Mesodermal cell (in vitro differentiated cells): ENCODE measurements at regions not wholly inside any gene's neighbourhood (a gene's known extent, or its start where the extent isn't known, plus 50 kb on each side); places are given as distances from the start of the nearest gene placed in this dataset.
"Not testable (repeated sequence)": the region's sequence is repeated elsewhere in the genome, so short reads cannot be mapped to it uniquely, and the experiment has no call there.

ENCODE experiments used
- H3K27ac ChIP-seq: 2 replicates; pipeline ENCODE4 v1.7.0; 2013; ENCODE audit warnings: mild to moderate bottlenecking, low read depth, low read length, moderate library complexity; ENCODE audit not compliant: severe bottlenecking
- H3K36me3 ChIP-seq: 2 replicates; pipeline ENCODE4 v1.7.1; 2013; ENCODE audit warnings: mild to moderate bottlenecking, low read length, moderate library complexity; ENCODE audit not compliant: control insufficient read depth, insufficient read depth
- H3K4me1 ChIP-seq: one replicate; pipeline ENCODE4 v1.7.1; 2013; ENCODE audit warnings: mild to moderate bottlenecking, low read length; ENCODE audit not compliant: insufficient read depth, control insufficient read depth, poor library complexity, severe bottlenecking
- H3K4me3 ChIP-seq: 2 replicates; pipeline ENCODE4 v1.7.0; 2013; ENCODE audit warnings: low read length, control low read depth, mild to moderate bottlenecking; ENCODE audit not compliant: insufficient read depth, poor library complexity, severe bottlenecking; ENCODE audit errors: extremely low read depth
- H3K9me3 ChIP-seq: 2 replicates; pipeline ENCODE4 v1.7.1; 2013; ENCODE audit warnings: mild to moderate bottlenecking, low read length, moderate library complexity; ENCODE audit not compliant: control insufficient read depth
- WGBS, 2 experiments: methylation state at CpG; one replicate each; pipeline ENCODE4 v1.1.5; 2013; ENCODE audit warnings: missing lambda C conversion rate in 2 of 2; ENCODE audit not compliant: insufficient coverage in 2 of 2; 5-methylcytosine and 5-hydroxymethylcytosine counted together

DNA sequence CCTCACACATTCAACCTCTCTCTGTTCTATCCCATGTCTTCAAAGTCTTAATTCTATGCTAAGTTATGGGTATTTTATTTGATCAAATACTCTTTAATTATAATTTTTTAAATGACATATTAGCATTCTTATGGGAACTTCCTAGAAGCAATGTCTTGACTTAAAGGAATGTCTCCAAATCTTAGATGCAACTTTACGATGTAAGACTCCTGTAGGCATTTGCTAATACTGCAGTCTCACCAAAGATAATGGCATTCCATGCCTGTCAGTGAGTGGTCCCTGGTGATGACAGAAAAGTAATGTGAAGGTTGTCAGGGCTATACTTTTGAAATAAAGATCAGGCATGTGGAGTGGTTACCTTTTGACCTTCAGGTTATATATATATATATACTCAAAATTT lies 1654.2 kb upstream of the WWC1 start:
- no peaks in the 10 kb centered on the region for H3K4me1 ChIP-seq
- H3K4me3 ChIP-seq, result no peak overlapping the region
- H3K9me3 ChIP-seq, result no peaks in the 10 kb centered on the region
- H3K36me3 ChIP-seq, result no peaks in the 10 kb centered on the region
- WGBS, 2 experiments, result 83 to 85% methylated on average over 1 of the region's 1 CpG
- H3K27ac ChIP-seq, result no peak overlapping the region

- H3K4me1 ChIP-seq, result no peaks in the 10 kb centered on the region
- no peak overlapping the region for H3K27ac ChIP-seq
- no peaks in the 10 kb centered on the region for H3K36me3 ChIP-seq
- no peak overlapping the region for H3K4me3 ChIP-seq
- 89 to 100% methylated on average over 2 of the region's 2 CpGs for WGBS, 2 experiments
- no peaks in the 10 kb centered on the region for H3K9me3 ChIP-seq
These were observed 1652.3 kb upstream of the WWC1 start for GRCh38 chr5:166639151-166639550.

DNA sequence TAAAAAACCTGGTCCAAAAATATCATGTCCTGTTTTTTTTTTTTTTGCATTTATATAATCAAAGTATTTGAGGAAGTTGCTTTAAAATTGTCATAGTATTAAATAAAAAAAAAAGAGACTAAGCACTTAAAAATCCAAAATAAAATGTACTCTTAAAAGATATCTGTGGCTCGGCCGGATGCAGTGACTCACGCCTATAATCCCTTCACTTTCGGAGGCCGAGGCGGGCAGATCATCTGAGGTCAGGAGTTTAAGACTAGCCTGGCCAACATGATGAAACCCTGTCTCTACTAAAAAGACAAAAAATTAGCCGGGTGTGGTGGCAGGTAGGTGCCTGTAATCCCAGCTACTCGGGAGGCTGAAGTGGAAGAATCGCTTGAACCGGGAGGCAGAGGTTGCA lies 1651.3 kb upstream of the WWC1 start:
- 78 to 90% methylated on average over 3 to 10 of the region's 10 CpGs for WGBS, 2 experiments
- H3K36me3 ChIP-seq, H3K9me3 ChIP-seq, H3K4me1 ChIP-seq, H3K4me3 ChIP-seq, H3K27ac ChIP-seq: not testable (repeated sequence)

- H3K9me3 ChIP-seq, result peaks cover 6% of the 10 kb centered on the region
- no peak overlapping the region for H3K27ac ChIP-seq
- H3K4me1 ChIP-seq, result peaks cover 4% of the 10 kb centered on the region
- no peaks in the 10 kb centered on the region for H3K36me3 ChIP-seq
- WGBS, 2 experiments, result 100% methylated on average over 1 of the region's 1 CpG
- no peak overlapping the region for H3K4me3 ChIP-seq
These were observed 1642.7 kb upstream of the WWC1 start for GRCh38 chr5:166648736-166649135.

GRCh38 chr5:166649676-166650075 lies 1641.8 kb upstream of the WWC1 start:
- Histone ChIP-seq H3K27ac (no peak overlapping the region), H3K4me3 (no peak overlapping the region), H3K4me1 (peaks cover 4% of the 10 kb centered on the region), H3K9me3 (peaks cover 7% of the 10 kb centered on the region), H3K36me3 (no peaks in the 10 kb centered on the region)
- 80 to 91% methylated on average over 1 of the region's 1 CpG for WGBS, 2 experiments

- peaks cover 7% of the 10 kb centered on the region for H3K9me3 ChIP-seq
- H3K4me1 ChIP-seq, result peaks cover 4% of the 10 kb centered on the region
- no peak overlapping the region for H3K4me3 ChIP-seq
- H3K36me3 ChIP-seq, result no peaks in the 10 kb centered on the region
- no CpG with 5 or more reads among the region's 1 CpG for WGBS, 2 experiments
- H3K27ac ChIP-seq, result no peak overlapping the region
These were observed 1640.2 kb upstream of the WWC1 start for GRCh38 chr5:166651234-166651633.

GRCh38 chr5:166671811-166672210 lies 1619.6 kb upstream of the WWC1 start:
- peaks cover 16% of the 10 kb centered on the region for H3K4me1 ChIP-seq
- H3K27ac ChIP-seq, result peak overlapping the region; percentile 82
- 7 to 8% methylated on average over 1 of the region's 1 CpG for WGBS, 2 experiments
- no peaks in the 10 kb centered on the region for H3K36me3 ChIP-seq
- H3K4me3 ChIP-seq, result no peak overlapping the region
- no peaks in the 10 kb centered on the region for H3K9me3 ChIP-seq

DNA sequence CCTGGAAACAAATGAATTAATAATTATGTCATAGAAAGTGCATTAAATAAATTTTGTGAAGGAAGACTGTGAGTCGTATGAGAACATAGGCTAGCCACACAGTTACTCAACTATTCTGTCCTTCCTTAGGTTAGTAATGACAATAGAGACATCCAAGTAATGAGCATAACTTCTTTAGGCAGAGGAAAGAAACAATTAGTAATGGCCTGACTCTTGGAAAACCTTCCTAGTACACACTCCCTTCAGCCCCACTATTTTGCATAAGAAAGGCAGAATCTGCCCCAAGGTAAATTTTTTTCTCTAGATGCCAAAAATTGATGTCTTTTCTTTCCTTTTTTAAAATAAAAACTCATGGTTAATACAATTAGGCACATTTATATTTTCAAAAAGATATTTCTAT lies 1619.0 kb upstream of the WWC1 start:
- Histone ChIP-seq H3K9me3 (no peaks in the 10 kb centered on the region), H3K4me3 (no peak overlapping the region), H3K4me1 (peaks cover 16% of the 10 kb centered on the region), H3K27ac (peak overlapping the region; percentile 82), H3K36me3 (no peaks in the 10 kb centered on the region)
- WGBS, 2 experiments, result 40% methylated on average over 1 of the region's 1 CpG; no CpG with 5 or more reads in 1 of the 2 experiments

GRCh38 chr5:166677891-166678290 lies 1613.6 kb upstream of the WWC1 start:
- WGBS, 2 experiments, result no CpG with 5 or more reads among the region's 2 CpGs
- no peaks in the 10 kb centered on the region for H3K9me3 ChIP-seq
- no peaks in the 10 kb centered on the region for H3K36me3 ChIP-seq
- no peak overlapping the region for H3K4me3 ChIP-seq
- no peaks in the 10 kb centered on the region for H3K4me1 ChIP-seq
- H3K27ac ChIP-seq, result no peak overlapping the region

DNA sequence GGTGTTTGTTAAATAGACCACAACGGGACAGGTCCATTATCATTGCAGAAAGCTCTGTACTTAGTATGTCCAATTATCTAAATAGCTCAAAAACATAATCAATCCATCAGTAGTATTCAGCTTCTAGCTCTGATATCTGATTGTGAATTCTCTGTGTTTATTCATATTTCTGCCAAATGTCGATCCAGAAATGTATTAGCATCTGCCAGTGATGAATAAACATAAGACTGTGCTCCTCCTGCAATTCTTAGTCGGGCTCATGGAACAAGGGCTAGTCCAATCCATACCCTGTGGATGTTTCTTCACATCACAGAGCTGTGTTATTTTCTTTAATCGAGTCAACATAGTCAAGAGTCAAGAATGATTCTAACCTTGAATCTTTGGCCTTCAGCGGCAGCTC lies 1612.1 kb upstream of the WWC1 start:
- WGBS, 2 experiments, result 91 to 98% methylated on average over 4 of the region's 5 CpGs
- Histone ChIP-seq H3K4me1 (no peaks in the 10 kb centered on the region), H3K4me3 (no peak overlapping the region), H3K9me3 (no peaks in the 10 kb centered on the region), H3K36me3 (no peaks in the 10 kb centered on the region), H3K27ac (no peak overlapping the region)

- H3K9me3 ChIP-seq, result no peaks in the 10 kb centered on the region
- H3K27ac ChIP-seq, result no peak overlapping the region
- no peaks in the 10 kb centered on the region for H3K36me3 ChIP-seq
- 87 to 90% methylated on average over 3 to 4 of the region's 4 CpGs for WGBS, 2 experiments
- no peak overlapping the region for H3K4me3 ChIP-seq
- no peaks in the 10 kb centered on the region for H3K4me1 ChIP-seq
These were observed 1596.1 kb upstream of the WWC1 start for GRCh38 chr5:166695326-166695725.
